ENCODE measurements at regions not wholly inside any gene's neighbourhood (a gene's known extent, or its start where the extent isn't known, plus 50 kb on each side); places are given as distances from the start of the nearest gene placed in this dataset.

DNA sequence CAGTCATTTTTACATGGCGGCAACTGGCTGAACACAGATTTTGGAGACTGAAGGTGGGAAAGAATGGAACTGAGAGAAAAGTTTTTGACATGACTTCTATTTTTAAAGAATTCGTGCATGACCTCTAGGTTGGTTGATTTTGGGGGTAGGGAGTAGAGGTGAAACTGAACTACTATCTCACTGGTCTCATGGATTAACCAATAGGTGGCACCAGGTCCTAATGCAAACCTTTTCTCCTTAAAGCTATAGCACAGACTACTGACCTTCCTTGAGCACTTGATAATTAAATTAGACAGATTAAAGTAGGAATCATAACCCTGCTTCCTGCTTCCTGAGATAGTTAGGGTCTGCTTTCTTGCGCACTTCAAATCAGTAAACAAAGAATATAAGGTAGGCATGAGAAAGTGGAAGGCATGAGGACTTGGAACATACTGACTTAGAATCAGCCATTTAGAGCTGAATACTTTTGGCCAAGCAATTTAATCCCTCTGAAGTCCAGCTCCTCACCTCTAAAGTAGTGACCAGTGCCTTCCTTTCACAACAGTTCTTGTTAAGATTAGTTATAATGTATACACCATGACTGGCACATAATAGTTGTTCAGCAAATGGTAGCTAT, 206.0 kb downstream of the CENPF start:
- no CpG with 5 or more reads among the region's 3 CpGs for WGBS (ENCODE audit: insufficient coverage)
- Histone ChIP-seq H3K27ac (ENCODE audit: low read depth, low read length) (no peak overlapping the region), H3K27me3 (ENCODE audit: control insufficient read depth, insufficient read depth, low read length) (no peaks in the 10 kb centered on the region), H3K9me3 (ENCODE audit: control insufficient read depth, insufficient read depth, low read length) (peaks cover 12% of the 10 kb centered on the region), H3K4me3 (ENCODE audit: low read depth, low read length) (no peak overlapping the region), H3K4me1 (ENCODE audit: control insufficient read depth, insufficient read depth, low read length) (no peaks in the 10 kb centered on the region), H3K36me3 (ENCODE audit: control insufficient read depth, insufficient read depth, low read length) (no peaks in the 10 kb centered on the region)
- DNase-seq (ENCODE audit: low read depth in 4 of 6, low spot score in 6 of 6), result peak in 1 of 6 donors; percentile 5

DNA sequence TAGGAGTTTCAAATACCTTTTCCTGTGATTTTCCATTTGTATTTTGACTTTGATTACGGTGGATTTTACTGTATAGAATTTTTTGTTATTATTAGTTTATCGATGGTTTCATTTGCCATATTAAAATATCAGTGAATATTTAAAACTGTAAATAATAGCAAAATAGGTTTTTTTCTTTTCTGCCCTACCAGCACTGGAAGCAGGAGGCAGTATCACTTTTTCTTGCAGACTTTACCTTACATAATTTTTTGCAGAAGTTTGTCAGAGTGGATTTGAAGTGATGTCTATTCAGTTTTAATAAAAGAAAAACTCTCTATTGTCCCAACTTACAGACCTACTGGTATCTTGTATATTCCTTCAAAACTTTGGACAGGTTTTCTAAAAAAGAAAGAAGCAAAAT, 213.6 kb downstream of the CENPF start:
- H3K27ac ChIP-seq (ENCODE audit: low read depth, low read length), result no peak overlapping the region
- H3K36me3 ChIP-seq (ENCODE audit: control insufficient read depth, insufficient read depth, low read length), result no peaks in the 10 kb centered on the region
- no peaks in the 10 kb centered on the region for H3K9me3 ChIP-seq (ENCODE audit: control insufficient read depth, insufficient read depth, low read length)
- no peaks in the 10 kb centered on the region for H3K27me3 ChIP-seq (ENCODE audit: control insufficient read depth, insufficient read depth, low read length)
- H3K4me3 ChIP-seq (ENCODE audit: low read depth, low read length), result no peak overlapping the region
- no CpG with 5 or more reads among the region's 2 CpGs for WGBS (ENCODE audit: insufficient coverage)
- DNase-seq (ENCODE audit: low read depth in 4 of 6, low spot score in 6 of 6), result no peak
- no peaks in the 10 kb centered on the region for H3K4me1 ChIP-seq (ENCODE audit: control insufficient read depth, insufficient read depth, low read length)

DNA sequence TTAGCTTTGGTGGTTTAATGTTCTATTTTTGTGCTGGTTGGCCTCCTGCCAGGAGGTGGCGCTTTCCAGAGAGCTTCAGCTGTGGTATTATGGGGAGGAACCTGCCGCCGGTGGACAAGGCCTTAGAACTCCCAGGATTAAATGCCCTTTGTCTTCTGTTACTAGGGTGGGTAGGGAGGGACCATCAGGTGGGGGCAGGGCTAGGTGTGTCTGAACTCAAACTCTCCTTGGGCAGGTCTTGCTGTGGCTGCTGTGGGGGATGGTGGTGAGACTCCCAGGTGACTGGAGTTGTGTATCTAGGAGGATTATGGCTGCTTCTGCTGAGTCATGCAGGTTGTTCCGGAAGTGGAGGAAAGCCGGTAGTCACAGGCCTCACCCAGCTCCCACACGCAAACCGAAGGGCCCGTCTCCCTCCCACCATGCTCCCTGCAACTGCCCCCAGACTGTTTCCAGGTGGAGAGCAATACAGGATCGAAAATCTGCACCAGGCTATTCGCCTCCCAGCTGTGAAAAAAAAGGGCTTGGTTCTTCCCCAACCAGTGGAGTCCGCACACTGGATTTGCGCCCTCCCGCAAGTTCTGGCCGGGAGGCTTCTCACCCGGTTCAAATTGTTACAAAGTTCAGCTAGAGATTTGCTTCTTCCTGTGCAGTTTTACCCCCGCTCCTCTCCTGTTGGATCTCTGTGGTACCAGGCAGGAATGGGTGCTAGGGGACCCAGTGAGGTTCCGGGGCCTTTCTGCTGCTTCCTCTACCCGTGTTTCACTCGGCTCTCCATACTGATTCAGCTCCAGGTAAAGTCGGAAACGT, 220.5 kb downstream of the CENPF start:
- Histone ChIP-seq H3K36me3 (ENCODE audit: control insufficient read depth, insufficient read depth, low read length) (no peaks in the 10 kb centered on the region), H3K9me3 (ENCODE audit: control insufficient read depth, insufficient read depth, low read length) (no peaks in the 10 kb centered on the region), H3K27ac (ENCODE audit: low read depth, low read length) (no peak overlapping the region), H3K4me3 (ENCODE audit: low read depth, low read length) (no peak overlapping the region), H3K27me3 (ENCODE audit: control insufficient read depth, insufficient read depth, low read length) (no peaks in the 10 kb centered on the region), H3K4me1 (ENCODE audit: control insufficient read depth, insufficient read depth, low read length) (no peaks in the 10 kb centered on the region)
- WGBS (ENCODE audit: insufficient coverage), result 91% methylated on average over 15 of the region's 21 CpGs
- no peak for DNase-seq (ENCODE audit: low read depth in 4 of 6, low spot score in 6 of 6)

DNA sequence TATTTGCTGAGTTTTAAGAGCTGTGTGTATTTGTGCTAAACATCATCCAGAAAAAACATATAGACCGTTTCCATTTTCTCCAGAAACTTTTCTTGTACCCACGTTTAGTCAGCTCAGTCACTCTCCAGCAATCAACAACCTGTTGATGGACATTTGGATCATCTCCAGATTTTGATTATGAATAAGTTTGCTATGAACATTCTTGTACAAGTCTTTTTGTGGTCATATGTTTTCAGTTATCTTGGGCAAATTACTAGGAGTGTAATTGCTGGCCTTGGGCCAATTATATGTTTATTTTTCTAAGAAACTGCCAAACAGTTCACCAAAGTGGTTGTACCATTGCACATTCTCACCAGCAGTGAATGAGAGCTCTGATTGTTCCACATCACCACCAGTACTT, 221.8 kb downstream of the CENPF start:
- DNase-seq (ENCODE audit: low read depth in 4 of 6, low spot score in 6 of 6), result no peak
- no peaks in the 10 kb centered on the region for H3K9me3 ChIP-seq (ENCODE audit: control insufficient read depth, insufficient read depth, low read length)
- no peaks in the 10 kb centered on the region for H3K36me3 ChIP-seq (ENCODE audit: control insufficient read depth, insufficient read depth, low read length)
- no peaks in the 10 kb centered on the region for H3K4me1 ChIP-seq (ENCODE audit: control insufficient read depth, insufficient read depth, low read length)
- no peak overlapping the region for H3K27ac ChIP-seq (ENCODE audit: low read depth, low read length)
- H3K4me3 ChIP-seq (ENCODE audit: low read depth, low read length), result no peak overlapping the region
- H3K27me3 ChIP-seq (ENCODE audit: control insufficient read depth, insufficient read depth, low read length), result no peaks in the 10 kb centered on the region
- WGBS (ENCODE audit: insufficient coverage), result no CpG with 5 or more reads among the region's 2 CpGs

DNA sequence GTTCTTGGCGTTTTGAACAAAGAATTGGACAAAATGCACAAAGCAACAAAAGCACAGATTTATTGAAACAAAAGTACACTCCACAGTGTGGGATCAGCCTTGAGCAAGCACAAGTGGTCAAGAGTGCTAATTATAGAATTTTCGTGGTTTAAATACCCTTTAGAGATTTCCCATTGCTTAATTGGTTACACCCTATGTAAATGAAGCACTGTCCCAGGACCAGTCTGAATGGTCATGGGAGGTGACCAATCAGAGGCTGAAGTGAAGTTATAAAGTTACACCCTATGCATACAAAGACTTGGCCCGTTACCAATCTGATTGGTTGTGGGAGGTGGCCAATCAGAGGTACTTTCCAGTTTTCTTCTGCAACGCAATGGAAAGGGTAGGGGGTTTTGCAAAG, 223.6 kb downstream of the CENPF start:
- no peak for DNase-seq (ENCODE audit: low read depth in 4 of 6, low spot score in 6 of 6)

DNA sequence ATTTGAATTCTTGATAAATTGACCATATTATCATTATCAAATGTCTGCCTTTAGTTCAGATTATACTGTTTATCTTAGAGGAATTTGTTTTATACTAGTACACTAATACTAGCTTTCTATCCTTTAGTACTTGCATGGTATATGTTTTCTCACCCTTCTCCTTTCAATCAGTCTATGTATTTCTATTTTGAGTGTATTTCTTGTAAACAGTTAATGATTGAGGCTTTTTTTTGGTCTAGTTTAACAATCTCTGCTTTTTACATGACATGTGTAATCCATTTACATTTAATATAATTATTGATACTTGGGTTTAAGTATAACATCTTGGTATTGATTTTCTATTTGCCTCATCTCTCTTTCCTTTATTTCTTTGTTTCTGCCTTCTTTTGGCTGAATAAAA, 224.9 kb downstream of the CENPF start:
- Histone ChIP-seq H3K36me3 (ENCODE audit: control insufficient read depth, insufficient read depth, low read length) (no peaks in the 10 kb centered on the region), H3K4me3 (ENCODE audit: low read depth, low read length) (no peak overlapping the region), H3K27ac (ENCODE audit: low read depth, low read length) (no peak overlapping the region), H3K9me3 (ENCODE audit: control insufficient read depth, insufficient read depth, low read length) (no peaks in the 10 kb centered on the region), H3K4me1 (ENCODE audit: control insufficient read depth, insufficient read depth, low read length) (no peaks in the 10 kb centered on the region), H3K27me3 (ENCODE audit: control insufficient read depth, insufficient read depth, low read length) (no peaks in the 10 kb centered on the region)
- DNase-seq (ENCODE audit: low read depth in 4 of 6, low spot score in 6 of 6), result no peak

More for the DNA sequence above, 223.6 kb downstream of the CENPF start:
- H3K27ac ChIP-seq (ENCODE audit: low read depth, low read length), result no peak overlapping the region
- WGBS (ENCODE audit: insufficient coverage), result 80% methylated on average over 1 of the region's 4 CpGs
- no peak overlapping the region for H3K4me3 ChIP-seq (ENCODE audit: low read depth, low read length)
- no peaks in the 10 kb centered on the region for H3K9me3 ChIP-seq (ENCODE audit: control insufficient read depth, insufficient read depth, low read length)
- H3K36me3 ChIP-seq (ENCODE audit: control insufficient read depth, insufficient read depth, low read length), result no peaks in the 10 kb centered on the region
- no peaks in the 10 kb centered on the region for H3K27me3 ChIP-seq (ENCODE audit: control insufficient read depth, insufficient read depth, low read length)
- H3K4me1 ChIP-seq (ENCODE audit: control insufficient read depth, insufficient read depth, low read length), result no peaks in the 10 kb centered on the region

DNA sequence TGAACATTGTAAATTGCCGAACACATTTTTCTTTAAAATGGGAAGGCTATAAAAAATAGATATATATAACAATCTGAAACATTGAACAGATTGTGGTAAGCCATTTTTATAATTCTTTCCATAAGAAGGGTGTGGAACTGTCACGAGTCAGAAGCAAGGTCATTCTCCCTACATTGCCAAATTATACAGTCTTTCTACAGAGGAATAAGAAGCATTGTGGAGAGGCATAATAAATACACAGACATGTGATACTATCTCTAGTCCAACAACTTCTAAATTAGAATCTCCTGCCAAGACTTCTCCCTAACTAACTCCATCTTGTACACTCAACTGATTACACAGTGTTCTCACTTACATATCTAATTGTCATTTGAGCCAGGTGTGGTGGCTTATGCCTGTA, 227.9 kb downstream of the CENPF start:
- H3K36me3 ChIP-seq (ENCODE audit: control insufficient read depth, insufficient read depth, low read length), result no peaks in the 10 kb centered on the region
- WGBS (ENCODE audit: insufficient coverage), result no CpG with 5 or more reads among the region's 2 CpGs
- H3K9me3 ChIP-seq (ENCODE audit: control insufficient read depth, insufficient read depth, low read length), result no peaks in the 10 kb centered on the region
- H3K4me3 ChIP-seq (ENCODE audit: low read depth, low read length), result no peak overlapping the region
- H3K4me1 ChIP-seq (ENCODE audit: control insufficient read depth, insufficient read depth, low read length), result no peaks in the 10 kb centered on the region
- H3K27ac ChIP-seq (ENCODE audit: low read depth, low read length), result no peak overlapping the region
- H3K27me3 ChIP-seq (ENCODE audit: control insufficient read depth, insufficient read depth, low read length), result no peaks in the 10 kb centered on the region
- DNase-seq (ENCODE audit: low read depth in 4 of 6, low spot score in 6 of 6), result peak in 1 of 6 donors; percentile 17

DNA sequence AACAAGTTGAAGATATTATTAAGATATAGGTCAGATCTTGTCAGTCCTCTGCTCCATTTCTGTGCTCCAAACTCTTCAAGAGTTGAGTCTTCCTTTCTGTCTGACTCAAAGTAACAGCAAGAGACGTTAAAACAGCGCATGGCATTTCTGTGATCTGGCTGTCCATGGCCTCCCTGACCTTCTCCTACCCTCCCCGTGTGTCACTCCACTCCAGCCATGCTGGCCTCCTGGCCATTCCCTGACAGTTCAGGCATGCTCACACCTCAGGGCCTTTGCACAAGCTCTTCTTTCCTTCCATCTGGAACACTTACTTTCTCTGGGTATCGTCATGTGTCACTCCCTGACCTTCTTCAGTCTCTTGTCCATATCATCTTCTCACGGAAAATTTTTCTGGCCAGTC, 229.0 kb downstream of the CENPF start:
- DNase-seq (ENCODE audit: low read depth in 4 of 6, low spot score in 6 of 6), result no peak
- H3K27me3 ChIP-seq (ENCODE audit: control insufficient read depth, insufficient read depth, low read length), result no peaks in the 10 kb centered on the region
- no peak overlapping the region for H3K27ac ChIP-seq (ENCODE audit: low read depth, low read length)
- H3K4me1 ChIP-seq (ENCODE audit: control insufficient read depth, insufficient read depth, low read length), result no peaks in the 10 kb centered on the region
- WGBS (ENCODE audit: insufficient coverage), result 88% methylated on average over 5 of the region's 5 CpGs
- no peak overlapping the region for H3K4me3 ChIP-seq (ENCODE audit: low read depth, low read length)
- H3K9me3 ChIP-seq (ENCODE audit: control insufficient read depth, insufficient read depth, low read length), result no peaks in the 10 kb centered on the region
- H3K36me3 ChIP-seq (ENCODE audit: control insufficient read depth, insufficient read depth, low read length), result no peaks in the 10 kb centered on the region

DNA sequence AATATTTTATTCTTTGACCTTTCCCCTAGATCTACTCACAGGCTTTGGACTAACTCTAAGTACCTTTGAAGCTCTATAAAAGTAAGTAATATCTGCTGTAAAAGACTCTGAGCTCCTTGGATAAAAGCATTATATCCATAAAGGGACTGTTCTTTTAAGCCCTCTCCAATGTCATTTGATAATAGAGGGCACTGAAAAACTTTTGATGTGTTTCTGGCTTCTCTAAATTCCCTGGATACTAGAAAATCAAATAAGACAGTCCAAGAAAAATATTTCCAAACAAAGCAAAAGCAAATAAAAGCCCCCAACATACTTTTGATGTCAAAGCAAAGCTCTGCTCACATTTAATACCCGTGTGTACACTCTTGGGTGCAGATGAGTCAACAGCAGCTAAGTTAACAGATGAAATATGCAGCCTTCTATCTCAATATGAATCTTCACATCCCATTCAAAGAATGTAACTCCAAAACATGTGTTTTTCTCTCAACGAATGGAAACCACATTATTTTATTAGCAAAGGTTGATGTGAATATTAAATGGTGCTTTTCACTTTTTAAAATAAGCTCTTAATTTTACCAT, 230.3 kb downstream of the CENPF start:
- no peak overlapping the region for H3K4me3 ChIP-seq (ENCODE audit: low read depth, low read length)
- no CpG with 5 or more reads among the region's 2 CpGs for WGBS (ENCODE audit: insufficient coverage)
- H3K4me1 ChIP-seq (ENCODE audit: control insufficient read depth, insufficient read depth, low read length), result no peaks in the 10 kb centered on the region
- H3K36me3 ChIP-seq (ENCODE audit: control insufficient read depth, insufficient read depth, low read length), result no peaks in the 10 kb centered on the region
- DNase-seq (ENCODE audit: low read depth in 4 of 6, low spot score in 6 of 6), result peak in 1 of 6 donors; percentile 40
- H3K27me3 ChIP-seq (ENCODE audit: control insufficient read depth, insufficient read depth, low read length), result no peaks in the 10 kb centered on the region
- no peak overlapping the region for H3K27ac ChIP-seq (ENCODE audit: low read depth, low read length)
- no peaks in the 10 kb centered on the region for H3K9me3 ChIP-seq (ENCODE audit: control insufficient read depth, insufficient read depth, low read length)

DNA sequence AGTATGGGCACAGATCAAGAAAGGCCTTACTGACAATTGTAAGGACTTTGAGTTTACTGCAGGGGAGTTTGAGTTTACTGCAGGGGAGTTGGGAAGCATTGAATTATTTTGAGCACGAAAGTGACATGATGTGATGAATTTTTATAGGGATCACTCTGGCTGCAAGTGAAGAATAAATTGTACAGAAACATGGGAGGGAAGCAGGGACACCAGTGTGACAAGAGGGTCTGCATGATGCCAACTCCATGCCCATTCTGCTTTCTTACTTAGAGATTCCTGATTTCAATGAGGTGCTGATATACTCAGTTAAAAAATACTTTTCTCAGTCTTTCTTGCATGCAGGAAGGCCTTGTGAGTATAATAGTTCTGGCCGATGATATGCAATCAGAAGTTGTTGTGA, 234.4 kb downstream of the CENPF start:
- Histone ChIP-seq H3K36me3 (ENCODE audit: control insufficient read depth, insufficient read depth, low read length) (no peaks in the 10 kb centered on the region), H3K27me3 (ENCODE audit: control insufficient read depth, insufficient read depth, low read length) (no peaks in the 10 kb centered on the region), H3K27ac (ENCODE audit: low read depth, low read length) (no peak overlapping the region), H3K9me3 (ENCODE audit: control insufficient read depth, insufficient read depth, low read length) (no peaks in the 10 kb centered on the region), H3K4me1 (ENCODE audit: control insufficient read depth, insufficient read depth, low read length) (no peaks in the 10 kb centered on the region), H3K4me3 (ENCODE audit: low read depth, low read length) (no peak overlapping the region)
- DNase-seq (ENCODE audit: low read depth in 4 of 6, low spot score in 6 of 6), result peak in 1 of 6 donors; percentile 65
- WGBS (ENCODE audit: insufficient coverage), result 80% methylated on average over 1 of the region's 2 CpGs
